Rectal smooth muscle tissue (tissue), 1 donor: ENCODE measurements at regions not wholly inside any gene's neighbourhood (a gene's known extent, or its start where the extent isn't known, plus 50 kb on each side); places are given as distances from the start of the nearest gene placed in this dataset.

Experiments
- H3K27ac ChIP-seq: one replicate; pipeline ENCODE4 v1.7.0; 2013; ENCODE audit warnings: low read depth, low read length, inconsistent platforms
- H3K27me3 ChIP-seq: one replicate; pipeline ENCODE4 v1.7.0; 2013; ENCODE audit warnings: low read length; ENCODE audit not compliant: control insufficient read depth, insufficient read depth
- H3K36me3 ChIP-seq: one replicate; pipeline ENCODE4 v1.7.0; 2013; ENCODE audit warnings: low read length; ENCODE audit not compliant: control insufficient read depth, insufficient read depth
- H3K4me1 ChIP-seq: one replicate; pipeline ENCODE4 v1.7.0; 2013; ENCODE audit warnings: low read length; ENCODE audit not compliant: control insufficient read depth, insufficient read depth
- H3K4me3 ChIP-seq: one replicate; pipeline ENCODE4 v1.7.0; 2013; ENCODE audit warnings: low read length
- H3K9ac ChIP-seq: one replicate; pipeline ENCODE4 v1.7.0; 2013; ENCODE audit warnings: low read length

GRCh38 chr10:2733278-2733963 is 333.9 kb upstream of the PFKP start:
- Histone ChIP-seq H3K36me3 (no peaks in the 10 kb centered on the region), H3K4me1 (no peaks in the 10 kb centered on the region), H3K4me3 (no peak overlapping the region), H3K27me3 (no peaks in the 10 kb centered on the region), H3K9ac (no peak overlapping the region), H3K27ac (no peak overlapping the region)

GRCh38 chr10:2731940-2732339 is 335.4 kb upstream of the PFKP start:
- H3K4me1 ChIP-seq = no peaks in the 10 kb centered on the region
- H3K36me3 ChIP-seq = no peaks in the 10 kb centered on the region
- H3K9ac ChIP-seq = no peak overlapping the region
- H3K27me3 ChIP-seq = no peaks in the 10 kb centered on the region
- no peak overlapping the region for H3K27ac ChIP-seq
- H3K4me3 ChIP-seq = no peak overlapping the region

- Histone ChIP-seq H3K36me3 (no peaks in the 10 kb centered on the region), H3K27me3 (no peaks in the 10 kb centered on the region), H3K4me3 (no peak overlapping the region), H3K4me1 (no peaks in the 10 kb centered on the region), H3K27ac (no peak overlapping the region), H3K9ac (no peak overlapping the region)
Measured at GRCh38 chr10:2729197-2729596, 338.2 kb upstream of the PFKP start.

- Histone ChIP-seq H3K27ac (no peak overlapping the region), H3K9ac (no peak overlapping the region), H3K27me3 (no peaks in the 10 kb centered on the region), H3K36me3 (no peaks in the 10 kb centered on the region), H3K4me3 (no peak overlapping the region), H3K4me1 (no peaks in the 10 kb centered on the region)
Measured at GRCh38 chr10:2728087-2728486, 339.3 kb upstream of the PFKP start.

GRCh38 chr10:2716596-2716995 is 350.8 kb upstream of the PFKP start:
- no peak overlapping the region for H3K9ac ChIP-seq
- no peak overlapping the region for H3K4me3 ChIP-seq
- no peaks in the 10 kb centered on the region for H3K27me3 ChIP-seq
- H3K4me1 ChIP-seq = no peaks in the 10 kb centered on the region
- H3K36me3 ChIP-seq = no peaks in the 10 kb centered on the region
- H3K27ac ChIP-seq = no peak overlapping the region

GRCh38 chr10:2714597-2714996 is 352.8 kb upstream of the PFKP start:
- Histone ChIP-seq H3K27ac (no peak overlapping the region), H3K9ac (no peak overlapping the region), H3K27me3 (no peaks in the 10 kb centered on the region), H3K36me3 (no peaks in the 10 kb centered on the region), H3K4me1 (no peaks in the 10 kb centered on the region), H3K4me3 (no peak overlapping the region)

- Histone ChIP-seq H3K27me3 (no peaks in the 10 kb centered on the region), H3K27ac (no peak overlapping the region), H3K4me1 (no peaks in the 10 kb centered on the region), H3K36me3 (no peaks in the 10 kb centered on the region), H3K9ac (no peak overlapping the region), H3K4me3 (no peak overlapping the region)
Measured at GRCh38 chr10:2703953-2704352, 363.4 kb upstream of the PFKP start.

GRCh38 chr10:2701802-2702201 is 365.5 kb upstream of the PFKP start:
- Histone ChIP-seq H3K9ac (no peak overlapping the region), H3K4me1 (no peaks in the 10 kb centered on the region), H3K27me3 (no peaks in the 10 kb centered on the region), H3K27ac (no peak overlapping the region), H3K4me3 (no peak overlapping the region), H3K36me3 (no peaks in the 10 kb centered on the region)

GRCh38 chr10:2700626-2701305 is 366.6 kb upstream of the PFKP start:
- no peaks in the 10 kb centered on the region for H3K36me3 ChIP-seq
- no peak overlapping the region for H3K27ac ChIP-seq
- H3K4me1 ChIP-seq = no peaks in the 10 kb centered on the region
- no peak overlapping the region for H3K4me3 ChIP-seq
- no peaks in the 10 kb centered on the region for H3K27me3 ChIP-seq
- H3K9ac ChIP-seq = no peak overlapping the region

GRCh38 chr10:2688958-2689357 is 378.4 kb upstream of the PFKP start:
- no peaks in the 10 kb centered on the region for H3K27me3 ChIP-seq
- H3K9ac ChIP-seq = no peak overlapping the region
- H3K27ac ChIP-seq = no peak overlapping the region
- no peak overlapping the region for H3K4me3 ChIP-seq
- no peaks in the 10 kb centered on the region for H3K4me1 ChIP-seq
- H3K36me3 ChIP-seq = no peaks in the 10 kb centered on the region

- Histone ChIP-seq H3K9ac (no peak overlapping the region), H3K27ac (no peak overlapping the region), H3K4me1 (no peaks in the 10 kb centered on the region)
Measured at GRCh38 chr10:2686691-2687090, 380.7 kb upstream of the PFKP start.

GRCh38 chr10:2682491-2682890 is 384.9 kb upstream of the PFKP start:
- Histone ChIP-seq H3K4me1 (no peaks in the 10 kb centered on the region), H3K36me3 (no peaks in the 10 kb centered on the region), H3K9ac (no peak overlapping the region), H3K27ac (no peak overlapping the region), H3K27me3 (no peaks in the 10 kb centered on the region), H3K4me3 (no peak overlapping the region)

More at GRCh38 chr10:2686691-2687090, 380.7 kb upstream of the PFKP start:
- no peak overlapping the region for H3K4me3 ChIP-seq
- no peaks in the 10 kb centered on the region for H3K27me3 ChIP-seq
- H3K36me3 ChIP-seq = no peaks in the 10 kb centered on the region

- no peak overlapping the region for H3K9ac ChIP-seq
- no peaks in the 10 kb centered on the region for H3K27me3 ChIP-seq
- no peak overlapping the region for H3K27ac ChIP-seq
- no peaks in the 10 kb centered on the region for H3K36me3 ChIP-seq
- H3K4me1 ChIP-seq = no peaks in the 10 kb centered on the region
- no peak overlapping the region for H3K4me3 ChIP-seq
Measured at GRCh38 chr10:2681891-2682290, 385.5 kb upstream of the PFKP start.
